Heart left ventricle (tissue), 13 donors: ENCODE measurements at regions not wholly inside any gene's neighbourhood (a gene's known extent, or its start where the extent isn't known, plus 50 kb on each side); places are given as distances from the start of the nearest gene placed in this dataset.

Source experiments
- POLR2A ChIP-seq, 2 donors: fragments of 450-650 bp; IDR thresholded peaks; one replicate each; pipeline ENCODE4 v1.6.1; 2017; ENCODE audit warnings: antibody characterized with exemption in 2 of 2, mild to moderate bottlenecking in 2 of 2, moderate library complexity in 2 of 2
- TF ChIP-seq, protein P1 (sequence below), 12 donors: fragments of 200-600 bp; sonication (generic) in 4 of 12; IDR thresholded peaks; one replicate each; pipeline versions ENCODE4 v1.5.0 to v1.8.0; 2018 to 2022; ENCODE audit warnings: antibody characterized with exemption in 12 of 12, mild to moderate bottlenecking in 5 of 12
- donor health status: ischemic (EF 13 %, LVEDD 7.1; RV severe dilation, severe dysfunction).
- donor health status: DM: no; HTN: yes; CAD: no.
- donor health status: DM: no; HTN: no; CAD: no.
- donor health status: ischemic (EF 25% LVEDD 6.9; RV normal size, moderate dysfunction).
- donor health status: ischemic (EF 25% LVEDD 5.7; RV mildly dilated, moderate dysfunction).
- donor health status: ischemic (EF 35%, LVEDD 5.7; RV mildly dilated, moderate dysfunction).
- donor health status: nonischemic (EF 11% LVEDD 7.7; RV severe dilation, severe dysfunction).
- donor health status: DM: yes; HTN: yes; CAD: no.
- donor health status: PGD.
- donor health status: ischemic (EF 29% LVEDD 5.4; RV normal size, mild dysfunction).
- donor health status: nonischemic (EF 23%, LVEDD 6.1; RV moderate dilation, normal function).

DNA sequence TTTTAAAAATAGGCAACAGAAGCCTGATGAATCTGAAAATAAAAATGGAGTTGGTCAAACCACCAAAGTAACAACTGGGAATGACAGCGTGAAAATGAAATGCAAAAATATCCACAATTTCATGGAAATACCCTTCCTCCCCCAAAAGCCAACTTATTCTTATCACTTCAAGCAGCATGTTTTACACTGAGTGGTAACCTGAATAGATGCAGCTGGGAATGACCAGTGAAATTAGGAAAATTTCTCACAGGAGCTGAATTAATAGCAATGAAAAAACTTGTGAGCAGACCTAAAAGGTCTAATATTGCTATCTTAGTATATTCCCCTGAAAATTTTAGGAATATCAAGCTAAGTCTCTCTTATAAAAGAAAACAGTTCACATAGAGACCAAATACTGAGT, 239.0 kb downstream of the PCDH18 start:
- TF ChIP-seq, protein P1, sequence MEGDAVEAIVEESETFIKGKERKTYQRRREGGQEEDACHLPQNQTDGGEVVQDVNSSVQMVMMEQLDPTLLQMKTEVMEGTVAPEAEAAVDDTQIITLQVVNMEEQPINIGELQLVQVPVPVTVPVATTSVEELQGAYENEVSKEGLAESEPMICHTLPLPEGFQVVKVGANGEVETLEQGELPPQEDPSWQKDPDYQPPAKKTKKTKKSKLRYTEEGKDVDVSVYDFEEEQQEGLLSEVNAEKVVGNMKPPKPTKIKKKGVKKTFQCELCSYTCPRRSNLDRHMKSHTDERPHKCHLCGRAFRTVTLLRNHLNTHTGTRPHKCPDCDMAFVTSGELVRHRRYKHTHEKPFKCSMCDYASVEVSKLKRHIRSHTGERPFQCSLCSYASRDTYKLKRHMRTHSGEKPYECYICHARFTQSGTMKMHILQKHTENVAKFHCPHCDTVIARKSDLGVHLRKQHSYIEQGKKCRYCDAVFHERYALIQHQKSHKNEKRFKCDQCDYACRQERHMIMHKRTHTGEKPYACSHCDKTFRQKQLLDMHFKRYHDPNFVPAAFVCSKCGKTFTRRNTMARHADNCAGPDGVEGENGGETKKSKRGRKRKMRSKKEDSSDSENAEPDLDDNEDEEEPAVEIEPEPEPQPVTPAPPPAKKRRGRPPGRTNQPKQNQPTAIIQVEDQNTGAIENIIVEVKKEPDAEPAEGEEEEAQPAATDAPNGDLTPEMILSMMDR (IDR thresholded peaks at IDR 0.05) = no peak
- TF ChIP-seq POLR2A (IDR thresholded peaks at IDR 0.05) = no peak
